Large intestine (tissue), 3 donors: ENCODE measurements at regions not wholly inside any gene's neighbourhood (a gene's known extent, or its start where the extent isn't known, plus 50 kb on each side); places are given as distances from the start of the nearest gene placed in this dataset.

Experiments
- DNase-seq, 2 donors: peaks; one replicate each; pipeline versions ENCODE4 v3.0.0 to v3.0.0-alpha.2; 2013
- H3K27ac ChIP-seq: one replicate; pipeline ENCODE4 v1.5.1; 2013; ENCODE audit warnings: low read length
- H3K27me3 ChIP-seq: 2 replicates; pipeline ENCODE4 v1.6.1; 2013; ENCODE audit warnings: low read length; ENCODE audit not compliant: control insufficient read depth, insufficient read depth
- H3K36me3 ChIP-seq: 2 replicates; pipeline ENCODE4 v1.6.1; 2013; ENCODE audit warnings: low read length; ENCODE audit not compliant: control insufficient read depth, insufficient read depth
- H3K4me1 ChIP-seq: one replicate; pipeline ENCODE4 v1.6.1; 2013; ENCODE audit warnings: low read length; ENCODE audit not compliant: control insufficient read depth, insufficient read depth
- H3K4me3 ChIP-seq: one replicate; pipeline ENCODE4 v1.5.1; 2013; ENCODE audit warnings: low read length
- H3K9me3 ChIP-seq: one replicate; pipeline ENCODE4 v1.6.1; 2013; ENCODE audit warnings: mild to moderate bottlenecking, low read depth, low read length, moderate library complexity; ENCODE audit not compliant: control insufficient read depth
- WGBS: methylation state at CpG from one replicate; pipeline ENCODE4 v1.1.5; 2013; ENCODE audit warnings: low lambda C conversion rate; ENCODE audit not compliant: insufficient coverage; 5-methylcytosine and 5-hydroxymethylcytosine counted together

- Histone ChIP-seq H3K9me3 (no peaks in the 10 kb centered on the region), H3K27me3 (no peaks in the 10 kb centered on the region), H3K27ac (no peak overlapping the region), H3K4me1 (no peaks in the 10 kb centered on the region), H3K36me3 (no peaks in the 10 kb centered on the region), H3K4me3 (no peak overlapping the region)
- DNase-seq, result no peak
- WGBS, result 60% methylated on average over 1 of the region's 4 CpGs
Measured at GRCh38 chr16:77652399-77652798, 69.9 kb upstream of the NUDT7 start.

DNA sequence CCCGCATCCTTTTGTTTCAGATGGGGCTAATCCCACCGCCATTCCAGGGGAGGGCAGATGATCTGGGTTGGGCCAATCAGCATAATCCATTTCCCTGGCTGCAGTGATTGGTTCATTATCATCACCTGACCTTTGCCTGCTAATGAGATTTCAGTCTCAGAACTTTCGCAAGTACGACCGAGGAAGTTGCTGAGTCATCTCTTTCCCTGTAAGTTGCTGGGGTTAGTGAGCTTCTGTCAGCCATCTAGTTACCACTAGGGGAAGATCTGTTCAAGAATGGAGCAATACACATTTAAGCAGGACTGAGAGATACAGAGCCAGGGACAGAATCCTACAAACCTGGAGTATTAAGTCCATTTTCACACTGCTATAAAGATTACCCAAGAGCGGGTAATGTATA lies 65.3 kb upstream of the NUDT7 start:
- Histone ChIP-seq H3K9me3 (no peaks in the 10 kb centered on the region), H3K27ac (no peak overlapping the region), H3K4me1 (no peaks in the 10 kb centered on the region), H3K4me3 (no peak overlapping the region), H3K36me3 (no peaks in the 10 kb centered on the region), H3K27me3 (no peaks in the 10 kb centered on the region)
- no CpG with 5 or more reads among the region's 6 CpGs for WGBS
- DNase-seq, result no peak

DNA sequence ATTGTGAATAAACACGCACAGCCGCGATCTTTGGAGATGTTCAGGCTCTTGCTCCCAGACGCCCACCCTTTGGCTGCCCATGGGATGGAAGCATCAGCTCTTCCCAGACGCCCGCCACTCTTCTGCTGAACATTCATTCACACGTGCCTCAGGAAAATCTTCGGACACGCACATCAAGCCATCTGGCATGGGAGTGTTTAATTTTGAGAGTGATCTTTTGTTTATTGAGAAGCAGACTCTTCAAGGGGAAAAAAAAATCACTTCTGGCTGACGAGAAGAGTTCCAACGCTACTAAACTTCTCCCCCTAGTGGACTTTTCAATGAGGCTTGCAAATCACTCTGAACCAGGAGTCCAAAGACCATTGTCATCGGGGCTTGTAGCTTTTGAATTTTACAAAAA lies 62.0 kb upstream of the NUDT7 start:
- no peaks in the 10 kb centered on the region for H3K36me3 ChIP-seq
- no peaks in the 10 kb centered on the region for H3K4me1 ChIP-seq
- H3K27ac ChIP-seq, result no peak overlapping the region
- no peaks in the 10 kb centered on the region for H3K27me3 ChIP-seq
- no peaks in the 10 kb centered on the region for H3K9me3 ChIP-seq
- H3K4me3 ChIP-seq, result no peak overlapping the region
- no CpG with 5 or more reads among the region's 12 CpGs for WGBS
- peak; percentile 25 to 53 for DNase-seq

DNA sequence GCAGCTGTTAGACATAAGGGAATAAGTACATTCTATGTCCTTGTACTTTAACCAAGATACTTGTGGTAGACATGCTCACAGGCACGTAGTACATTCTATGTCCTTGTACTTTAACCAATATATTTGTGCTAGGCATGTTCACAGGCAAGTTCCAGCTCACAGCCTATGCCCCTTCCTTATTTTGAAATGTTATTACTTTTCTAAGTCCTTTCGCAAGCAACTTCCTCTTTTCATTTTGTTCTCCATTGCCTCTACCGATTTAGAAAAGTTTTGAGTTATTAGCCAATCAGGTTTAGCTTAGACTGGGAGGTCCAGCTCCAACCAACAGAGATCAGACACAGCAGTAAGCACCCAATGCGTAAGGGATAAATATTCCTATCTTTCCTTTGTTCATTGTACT lies 60.1 kb upstream of the NUDT7 start:
- Histone ChIP-seq H3K27ac (no peak overlapping the region), H3K4me3 (no peak overlapping the region), H3K9me3 (no peaks in the 10 kb centered on the region), H3K4me1 (no peaks in the 10 kb centered on the region), H3K27me3 (no peaks in the 10 kb centered on the region), H3K36me3 (no peaks in the 10 kb centered on the region)
- DNase-seq, result no peak
- 93% methylated on average over 3 of the region's 4 CpGs for WGBS

DNA sequence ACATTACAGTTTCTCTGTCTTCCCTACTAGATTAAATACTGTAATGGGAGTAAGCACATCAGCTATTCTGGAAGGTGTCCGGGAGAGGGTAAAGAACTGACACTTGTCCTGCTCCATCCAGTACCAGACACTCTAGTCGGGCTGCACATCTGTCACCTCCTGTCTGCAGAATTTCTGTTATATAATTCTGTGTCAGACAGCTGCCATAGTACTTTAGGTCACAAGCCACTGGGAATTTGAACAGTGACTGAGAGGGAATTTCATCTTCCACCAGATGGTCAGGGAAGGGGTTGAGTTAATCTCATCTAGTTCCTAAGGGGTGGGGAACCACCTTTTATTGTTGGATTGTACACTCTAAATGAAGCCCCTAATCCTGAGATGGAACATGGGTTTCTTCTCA lies 58.6 kb upstream of the NUDT7 start:
- no peaks in the 10 kb centered on the region for H3K36me3 ChIP-seq
- no CpG with 5 or more reads among the region's 2 CpGs for WGBS
- H3K27ac ChIP-seq, result no peak overlapping the region
- no peak for DNase-seq
- no peaks in the 10 kb centered on the region for H3K27me3 ChIP-seq
- H3K9me3 ChIP-seq, result no peaks in the 10 kb centered on the region
- no peaks in the 10 kb centered on the region for H3K4me1 ChIP-seq
- H3K4me3 ChIP-seq, result no peak overlapping the region

DNA sequence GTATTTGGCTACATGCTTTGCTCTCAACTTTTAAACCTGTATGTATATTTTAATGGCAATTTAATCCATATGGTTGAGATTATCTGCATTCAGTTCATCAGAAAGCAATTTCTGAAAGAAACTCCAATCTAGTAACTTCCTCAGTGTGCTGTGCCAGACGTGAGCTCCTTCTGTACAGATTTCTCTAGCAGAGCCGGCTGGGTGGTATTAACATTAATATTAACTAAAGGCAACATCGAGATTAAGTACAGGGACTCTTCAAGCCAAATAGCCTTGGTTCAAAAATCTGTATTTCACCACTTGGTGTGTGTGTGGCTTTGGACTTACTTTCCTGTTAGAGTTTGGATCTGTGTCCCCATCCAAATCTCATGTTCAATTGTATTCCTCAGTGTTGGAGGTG lies 55.5 kb upstream of the NUDT7 start:
- no peaks in the 10 kb centered on the region for H3K27me3 ChIP-seq
- no peak for DNase-seq
- no peak overlapping the region for H3K27ac ChIP-seq
- WGBS, result no CpG with 5 or more reads among the region's 3 CpGs
- no peaks in the 10 kb centered on the region for H3K9me3 ChIP-seq
- no peak overlapping the region for H3K4me3 ChIP-seq
- no peaks in the 10 kb centered on the region for H3K4me1 ChIP-seq
- H3K36me3 ChIP-seq, result no peaks in the 10 kb centered on the region

GRCh38 chr16:77668201-77668600 lies 54.1 kb upstream of the NUDT7 start:
- H3K9me3 ChIP-seq, result no peaks in the 10 kb centered on the region
- DNase-seq, result peak in 1 of 2 donors; percentile 6
- no peaks in the 10 kb centered on the region for H3K27me3 ChIP-seq
- no peak overlapping the region for H3K4me3 ChIP-seq
- H3K4me1 ChIP-seq, result no peaks in the 10 kb centered on the region
- no peaks in the 10 kb centered on the region for H3K36me3 ChIP-seq
- no peak overlapping the region for H3K27ac ChIP-seq
- WGBS, result no CpG with 5 or more reads among the region's 1 CpG

DNA sequence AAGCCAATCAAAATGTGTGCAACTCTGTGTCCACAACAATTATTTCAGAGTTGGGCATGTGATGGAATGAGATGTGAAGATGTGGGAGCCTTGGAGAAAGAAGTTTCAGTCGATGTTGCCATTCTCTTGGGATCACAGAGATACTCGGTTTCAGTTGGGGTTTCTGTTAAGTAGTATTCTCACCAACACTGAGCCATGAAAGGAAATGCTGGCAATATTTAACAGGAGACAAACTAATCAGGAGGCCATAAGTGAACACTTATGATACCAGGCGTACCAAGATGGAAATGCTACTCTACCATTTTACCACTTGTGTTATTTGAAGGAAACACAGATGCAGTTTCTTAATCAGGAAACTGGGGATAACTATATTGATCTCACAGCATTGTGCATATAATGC lies 53.3 kb upstream of the NUDT7 start:
- Histone ChIP-seq H3K27me3 (no peaks in the 10 kb centered on the region), H3K4me1 (no peaks in the 10 kb centered on the region), H3K4me3 (no peak overlapping the region), H3K36me3 (no peaks in the 10 kb centered on the region), H3K27ac (no peak overlapping the region), H3K9me3 (no peaks in the 10 kb centered on the region)
- no peak for DNase-seq
- no CpG with 5 or more reads among the region's 3 CpGs for WGBS
